ENCODE measurements at regions not wholly inside any gene's neighbourhood (a gene's known extent, or its start where the extent isn't known, plus 50 kb on each side); places are given as distances from the start of the nearest gene placed in this dataset.

GRCh38 chr13:97892717-97893116 is 60.8 kb upstream of the IPO5 start:
- TF ChIP-seq ZZZ3 (IDR thresholded peaks at IDR 0.05; ENCODE audit: control insufficient read depth, insufficient read length, low read depth): no peak
- no peak for TF ChIP-seq CTCF (IDR thresholded peaks at IDR 0.05 in 2 of 3, conservative IDR thresholded peaks at IDR 0.05 in 1 of 3; ENCODE audit: control insufficient read depth in 2 of 3, extremely low read depth in 1 of 3, insufficient read depth in 1 of 3, low read depth in 3 of 3, low read length in 3 of 3)
- TF ChIP-seq TAF1 (IDR thresholded peaks at IDR 0.05; ENCODE audit: borderline replicate concordance, low read depth, low read length): no peak
- TF ChIP-seq GABPA (IDR thresholded peaks at IDR 0.05; ENCODE audit: low read depth): no peak
- TF ChIP-seq JUND (IDR thresholded peaks at IDR 0.05; ENCODE audit: low read depth, low read length): no peak
- TF ChIP-seq SIX5 (IDR thresholded peaks at IDR 0.05; ENCODE audit: low read depth, low read length, severe bottlenecking): no peak
- TF ChIP-seq E2F4 (IDR thresholded peaks at IDR 0.05; ENCODE audit: low read depth, low read length): no peak
- no peak for TF ChIP-seq NFYA (IDR thresholded peaks at IDR 0.05; ENCODE audit: borderline replicate concordance, low read depth, low read length)

Measured in GM12878 (cell line).